ENCODE measurements at regions not wholly inside any gene's neighbourhood (a gene's known extent, or its start where the extent isn't known, plus 50 kb on each side); places are given as distances from the start of the nearest gene placed in this dataset.

- Histone ChIP-seq H3K27ac (ENCODE audit: low read length) (no peak overlapping the region), H3K4me1 (ENCODE audit: control insufficient read depth, insufficient read depth, low read length) (no peaks in the 10 kb centered on the region), H3K9me3 (ENCODE audit: control insufficient read depth, low read length) (no peaks in the 10 kb centered on the region), H3K4me3 (ENCODE audit: low read length) (no peak overlapping the region), H3K27me3 (ENCODE audit: control insufficient read depth, insufficient read depth) (no peaks in the 10 kb centered on the region)
- no peak for DNase-seq
- WGBS, result 87% methylated on average over 2 of the region's 2 CpGs
- intact Hi-C loops (cut with DNase I), result no loop called here
- no peak for ATAC-seq
These were observed 289.6 kb upstream of the NPVF start for GRCh38 chr7:25517906-25518305.

- DNase-seq, result no peak
- no peaks in the 10 kb centered on the region for H3K27me3 ChIP-seq (ENCODE audit: control insufficient read depth, insufficient read depth)
- no peak overlapping the region for H3K4me3 ChIP-seq (ENCODE audit: low read length)
- 42% methylated on average over 5 of the region's 5 CpGs for WGBS
- no peaks in the 10 kb centered on the region for H3K9me3 ChIP-seq (ENCODE audit: control insufficient read depth, low read length)
- H3K27ac ChIP-seq (ENCODE audit: low read length), result no peak overlapping the region
- ATAC-seq, result no peak
- no peaks in the 10 kb centered on the region for H3K4me1 ChIP-seq (ENCODE audit: control insufficient read depth, insufficient read depth, low read length)
- intact Hi-C loops (cut with DNase I), result no loop called here
These were observed 291.7 kb upstream of the NPVF start for GRCh38 chr7:25520017-25520416.

GRCh38 chr7:25520516-25520915 lies 292.2 kb upstream of the NPVF start:
- Histone ChIP-seq H3K4me1 (ENCODE audit: control insufficient read depth, insufficient read depth, low read length) (no peaks in the 10 kb centered on the region), H3K4me3 (ENCODE audit: low read length) (no peak overlapping the region), H3K9me3 (ENCODE audit: control insufficient read depth, low read length) (no peaks in the 10 kb centered on the region), H3K27ac (ENCODE audit: low read length) (no peak overlapping the region), H3K27me3 (ENCODE audit: control insufficient read depth, insufficient read depth) (no peaks in the 10 kb centered on the region)
- WGBS, result 93% methylated on average over 6 of the region's 6 CpGs
- intact Hi-C loops (cut with DNase I), result no loop called here
- ATAC-seq (no peak), DNase-seq (no peak)

GRCh38 chr7:25521236-25521635 lies 292.9 kb upstream of the NPVF start:
- WGBS, result 93% methylated on average over 6 of the region's 6 CpGs
- no peaks in the 10 kb centered on the region for H3K27me3 ChIP-seq (ENCODE audit: control insufficient read depth, insufficient read depth)
- no peak for DNase-seq

GRCh38 chr7:25522727-25523126 lies 294.4 kb upstream of the NPVF start:
- Histone ChIP-seq H3K27me3 (ENCODE audit: control insufficient read depth, insufficient read depth) (no peaks in the 10 kb centered on the region), H3K4me1 (ENCODE audit: control insufficient read depth, insufficient read depth, low read length) (no peaks in the 10 kb centered on the region), H3K9me3 (ENCODE audit: control insufficient read depth, low read length) (no peaks in the 10 kb centered on the region), H3K4me3 (ENCODE audit: low read length) (no peak overlapping the region), H3K27ac (ENCODE audit: low read length) (no peak overlapping the region)
- DNase-seq, result no peak
- intact Hi-C loops (cut with DNase I), result no loop called here
- no peak for ATAC-seq

More at GRCh38 chr7:25521236-25521635, 292.9 kb upstream of the NPVF start:
- Histone ChIP-seq H3K4me1 (ENCODE audit: control insufficient read depth, insufficient read depth, low read length) (no peaks in the 10 kb centered on the region), H3K27ac (ENCODE audit: low read length) (no peak overlapping the region), H3K4me3 (ENCODE audit: low read length) (no peak overlapping the region), H3K9me3 (ENCODE audit: control insufficient read depth, low read length) (no peaks in the 10 kb centered on the region)
- no peak for ATAC-seq
- intact Hi-C loops (cut with DNase I), result no loop called here

- intact Hi-C loops (cut with DNase I), result no loop called here
- ATAC-seq, result no peak
- no peak overlapping the region for H3K27ac ChIP-seq (ENCODE audit: low read length)
- H3K4me1 ChIP-seq (ENCODE audit: control insufficient read depth, insufficient read depth, low read length), result no peaks in the 10 kb centered on the region
- WGBS, result 84% methylated on average over 7 of the region's 7 CpGs
- no peak for DNase-seq
- H3K9me3 ChIP-seq (ENCODE audit: control insufficient read depth, low read length), result no peaks in the 10 kb centered on the region
- no peaks in the 10 kb centered on the region for H3K27me3 ChIP-seq (ENCODE audit: control insufficient read depth, insufficient read depth)
- no peak overlapping the region for H3K4me3 ChIP-seq (ENCODE audit: low read length)
These were observed 299.4 kb upstream of the NPVF start for GRCh38 chr7:25527665-25528170.

GRCh38 chr7:25529320-25529719 lies 301.0 kb upstream of the NPVF start:
- H3K27ac ChIP-seq (ENCODE audit: low read length), result no peak overlapping the region
- WGBS, result 94% methylated on average over 15 of the region's 15 CpGs
- DNase-seq (no peak), ATAC-seq (no peak)
- H3K27me3 ChIP-seq (ENCODE audit: control insufficient read depth, insufficient read depth), result no peaks in the 10 kb centered on the region
- H3K4me3 ChIP-seq (ENCODE audit: low read length), result no peak overlapping the region
- no peaks in the 10 kb centered on the region for H3K4me1 ChIP-seq (ENCODE audit: control insufficient read depth, insufficient read depth, low read length)
- intact Hi-C loops (cut with DNase I), result no loop called here
- no peaks in the 10 kb centered on the region for H3K9me3 ChIP-seq (ENCODE audit: control insufficient read depth, low read length)

GRCh38 chr7:25536851-25537250 lies 308.6 kb upstream of the NPVF start:
- 86% methylated on average over 4 of the region's 4 CpGs for WGBS
- ATAC-seq, result no peak
- no peak overlapping the region for H3K27ac ChIP-seq (ENCODE audit: low read length)
- no peaks in the 10 kb centered on the region for H3K4me1 ChIP-seq (ENCODE audit: control insufficient read depth, insufficient read depth, low read length)
- H3K4me3 ChIP-seq (ENCODE audit: low read length), result no peak overlapping the region
- no peak for DNase-seq
- intact Hi-C loops (cut with DNase I), result no loop called here
- no peaks in the 10 kb centered on the region for H3K27me3 ChIP-seq (ENCODE audit: control insufficient read depth, insufficient read depth)
- H3K9me3 ChIP-seq (ENCODE audit: control insufficient read depth, low read length), result no peaks in the 10 kb centered on the region

GRCh38 chr7:25537662-25538375 lies 309.5 kb upstream of the NPVF start:
- H3K27ac ChIP-seq (ENCODE audit: low read length), result no peak overlapping the region
- H3K9me3 ChIP-seq (ENCODE audit: control insufficient read depth, low read length), result no peaks in the 10 kb centered on the region
- intact Hi-C loops (cut with DNase I), result no loop called here
- no peaks in the 10 kb centered on the region for H3K27me3 ChIP-seq (ENCODE audit: control insufficient read depth, insufficient read depth)
- DNase-seq (peak in 2 of 3 donors; percentile 20 to 30), ATAC-seq (peak; percentile 29 to 40)
- H3K4me1 ChIP-seq (ENCODE audit: control insufficient read depth, insufficient read depth, low read length), result no peaks in the 10 kb centered on the region
- no peak overlapping the region for H3K4me3 ChIP-seq (ENCODE audit: low read length)
- 63% methylated on average over 3 of the region's 3 CpGs for WGBS

GRCh38 chr7:25541094-25541821 lies 313.0 kb upstream of the NPVF start:
- WGBS, result 70% methylated on average over 6 of the region's 6 CpGs
- Histone ChIP-seq H3K27ac (ENCODE audit: low read length) (no peak overlapping the region), H3K4me3 (ENCODE audit: low read length) (no peak overlapping the region), H3K27me3 (ENCODE audit: control insufficient read depth, insufficient read depth) (no peaks in the 10 kb centered on the region), H3K4me1 (ENCODE audit: control insufficient read depth, insufficient read depth, low read length) (no peaks in the 10 kb centered on the region), H3K9me3 (ENCODE audit: control insufficient read depth, low read length) (no peaks in the 10 kb centered on the region)
- DNase-seq (peak in 1 of 3 donors; percentile 17), ATAC-seq (peak in 1 of 2 donors; percentile 46)
- intact Hi-C loops (cut with DNase I), result no loop called here

GRCh38 chr7:25541877-25542276 lies 313.6 kb upstream of the NPVF start:
- no peak for ATAC-seq
- H3K27me3 ChIP-seq (ENCODE audit: control insufficient read depth, insufficient read depth), result no peaks in the 10 kb centered on the region
- no peaks in the 10 kb centered on the region for H3K9me3 ChIP-seq (ENCODE audit: control insufficient read depth, low read length)
- no peak for DNase-seq
- H3K4me1 ChIP-seq (ENCODE audit: control insufficient read depth, insufficient read depth, low read length), result no peaks in the 10 kb centered on the region
- 77% methylated on average over 3 of the region's 3 CpGs for WGBS
- no peak overlapping the region for H3K4me3 ChIP-seq (ENCODE audit: low read length)
- H3K27ac ChIP-seq (ENCODE audit: low read length), result no peak overlapping the region
- intact Hi-C loops (cut with DNase I), result no loop called here

Measured in right cardiac atrium (tissue), 5 donors.